ENCODE measurements at regions not wholly inside any gene's neighbourhood (a gene's known extent, or its start where the extent isn't known, plus 50 kb on each side); places are given as distances from the start of the nearest gene placed in this dataset.

DNA sequence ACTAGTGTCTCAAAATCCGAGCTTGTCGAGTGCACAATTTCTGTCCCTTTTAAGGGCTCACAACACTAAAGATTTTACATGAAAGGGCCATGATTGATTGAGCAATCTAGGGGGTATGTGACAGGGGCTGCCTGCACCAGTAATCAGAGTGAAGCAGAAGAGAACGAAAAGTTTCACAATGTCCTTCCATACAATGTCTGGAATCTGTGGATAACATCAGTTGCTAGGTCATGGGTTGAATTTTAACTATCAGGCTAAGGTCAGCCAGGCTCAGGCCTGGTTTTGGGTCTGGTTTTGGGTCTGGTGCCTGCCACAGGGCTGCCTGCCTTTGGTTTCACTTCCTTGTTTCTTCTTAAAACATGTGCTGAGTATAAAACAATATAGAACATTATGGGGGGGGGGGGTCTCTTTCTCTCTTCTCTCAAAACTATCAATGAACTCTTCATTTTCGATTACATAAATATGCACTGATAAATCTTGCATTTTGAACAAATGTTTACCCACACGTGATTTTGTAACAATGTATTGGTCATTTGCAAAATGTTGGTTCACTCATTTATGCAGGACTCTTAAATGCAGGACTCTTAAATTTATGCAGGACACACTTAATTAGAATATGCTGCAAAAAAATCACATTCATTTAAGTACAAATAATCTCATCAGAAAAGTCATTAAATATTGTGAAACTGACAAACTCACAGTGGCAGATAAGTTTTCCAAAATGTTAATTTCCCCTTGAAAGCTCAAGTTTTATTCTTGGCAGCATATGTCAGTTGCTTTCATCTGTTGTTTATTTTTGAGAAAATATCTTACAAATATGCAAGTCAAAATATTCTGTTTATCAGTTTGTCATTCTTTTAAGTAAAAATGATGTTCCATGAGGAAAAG lies 290.5 kb upstream of the KYNU start:
- TF ChIP-seq, protein P1, sequence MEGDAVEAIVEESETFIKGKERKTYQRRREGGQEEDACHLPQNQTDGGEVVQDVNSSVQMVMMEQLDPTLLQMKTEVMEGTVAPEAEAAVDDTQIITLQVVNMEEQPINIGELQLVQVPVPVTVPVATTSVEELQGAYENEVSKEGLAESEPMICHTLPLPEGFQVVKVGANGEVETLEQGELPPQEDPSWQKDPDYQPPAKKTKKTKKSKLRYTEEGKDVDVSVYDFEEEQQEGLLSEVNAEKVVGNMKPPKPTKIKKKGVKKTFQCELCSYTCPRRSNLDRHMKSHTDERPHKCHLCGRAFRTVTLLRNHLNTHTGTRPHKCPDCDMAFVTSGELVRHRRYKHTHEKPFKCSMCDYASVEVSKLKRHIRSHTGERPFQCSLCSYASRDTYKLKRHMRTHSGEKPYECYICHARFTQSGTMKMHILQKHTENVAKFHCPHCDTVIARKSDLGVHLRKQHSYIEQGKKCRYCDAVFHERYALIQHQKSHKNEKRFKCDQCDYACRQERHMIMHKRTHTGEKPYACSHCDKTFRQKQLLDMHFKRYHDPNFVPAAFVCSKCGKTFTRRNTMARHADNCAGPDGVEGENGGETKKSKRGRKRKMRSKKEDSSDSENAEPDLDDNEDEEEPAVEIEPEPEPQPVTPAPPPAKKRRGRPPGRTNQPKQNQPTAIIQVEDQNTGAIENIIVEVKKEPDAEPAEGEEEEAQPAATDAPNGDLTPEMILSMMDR (IDR thresholded peaks at IDR 0.05; ENCODE audit: low read depth, low read length, missing control alignments), result no peak
- no peak for DNase-seq (ENCODE audit: low read depth)
- H3K4me3 ChIP-seq (ENCODE audit: low read depth, low read length), result no peak overlapping the region

DNA sequence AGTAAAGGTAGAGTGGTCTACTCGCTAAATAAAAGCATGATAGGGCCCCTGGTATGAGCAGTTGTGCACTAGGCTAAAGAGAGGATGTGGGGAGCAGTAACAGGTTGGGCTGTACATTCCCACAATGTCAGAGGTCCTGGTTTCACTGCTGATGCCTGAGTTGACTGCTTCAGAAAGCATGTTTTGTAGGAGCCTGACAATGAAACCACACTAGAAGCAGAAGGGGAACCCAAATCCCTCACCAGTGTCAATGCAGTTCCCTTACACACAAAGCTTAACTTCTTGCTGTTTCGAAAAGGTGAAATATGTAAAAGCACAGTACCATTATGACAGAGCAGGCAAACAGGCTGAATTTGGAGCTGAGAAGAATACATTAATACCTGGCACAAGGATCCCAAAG lies 291.7 kb upstream of the KYNU start:
- no peak overlapping the region for H3K4me3 ChIP-seq (ENCODE audit: low read depth, low read length)
- peak; percentile 50 for DNase-seq (ENCODE audit: low read depth)
- TF ChIP-seq, protein P1 (IDR thresholded peaks at IDR 0.05; ENCODE audit: low read depth, low read length, missing control alignments), result no peak

DNA sequence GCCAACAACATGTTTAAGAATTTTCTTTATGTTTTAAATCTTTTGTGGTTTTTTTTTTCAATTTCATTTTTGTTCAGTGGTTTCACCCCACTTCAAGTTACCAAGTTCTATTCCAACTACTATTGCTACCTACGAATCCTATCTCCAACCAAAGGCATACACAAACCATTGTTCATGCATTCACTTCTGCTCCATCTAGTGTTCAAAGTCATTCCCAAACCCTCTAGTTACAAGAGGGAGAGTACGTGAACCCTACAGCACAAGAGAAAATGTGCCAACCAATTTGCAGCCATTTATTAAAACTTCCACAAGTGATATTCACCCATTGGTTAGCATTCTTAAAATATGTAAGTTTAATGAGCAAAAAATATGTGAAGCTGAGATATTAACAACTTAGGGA lies 295.1 kb upstream of the KYNU start:
- DNase-seq (ENCODE audit: low read depth), result no peak
- TF ChIP-seq, protein P1 (IDR thresholded peaks at IDR 0.05; ENCODE audit: low read depth, low read length, missing control alignments), result no peak
- H3K4me3 ChIP-seq (ENCODE audit: low read depth, low read length), result no peak overlapping the region

DNA sequence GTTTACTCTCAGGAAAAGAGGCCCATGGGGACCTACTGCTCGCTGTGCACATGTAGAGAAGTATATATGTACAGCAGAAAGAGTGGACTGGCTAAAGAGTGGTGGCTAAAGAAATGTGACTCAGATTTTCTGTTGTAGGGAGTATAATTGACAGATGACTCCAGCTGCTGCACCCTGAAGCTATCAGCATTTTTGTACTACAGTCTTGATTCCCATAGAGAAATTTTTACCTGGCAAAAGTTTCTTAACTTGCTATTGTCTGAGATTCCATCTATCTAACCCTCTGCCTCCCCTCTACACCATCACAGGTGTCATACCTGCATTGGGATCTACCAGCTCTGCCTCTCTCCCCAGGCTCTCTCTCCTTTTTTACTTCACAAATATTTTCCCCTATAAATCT lies 296.0 kb upstream of the KYNU start:
- TF ChIP-seq, protein P1 (IDR thresholded peaks at IDR 0.05; ENCODE audit: low read depth, low read length, missing control alignments), result no peak
- H3K4me3 ChIP-seq (ENCODE audit: low read depth, low read length), result no peak overlapping the region
- DNase-seq (ENCODE audit: low read depth), result no peak

DNA sequence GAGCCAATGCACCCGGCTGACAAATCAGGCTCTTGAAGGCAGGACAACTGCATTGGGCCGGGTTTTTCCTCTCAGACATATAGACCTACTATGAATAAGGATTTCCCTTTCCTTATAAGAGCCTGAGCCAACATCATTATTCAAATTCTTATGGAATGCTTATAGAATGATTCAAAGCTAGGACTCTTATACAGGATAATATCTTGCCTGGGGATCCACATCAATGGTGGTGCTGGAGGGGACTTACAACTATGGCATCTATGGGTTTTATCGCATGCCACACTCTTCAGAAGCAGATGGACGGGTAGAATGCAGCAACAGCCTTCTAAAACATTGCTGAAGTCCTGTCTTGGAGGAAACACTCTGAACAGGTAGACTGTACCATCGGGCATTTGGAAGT lies 296.8 kb upstream of the KYNU start:
- no peak for DNase-seq (ENCODE audit: low read depth)
- no peak overlapping the region for H3K4me3 ChIP-seq (ENCODE audit: low read depth, low read length)
- TF ChIP-seq, protein P1 (IDR thresholded peaks at IDR 0.05; ENCODE audit: low read depth, low read length, missing control alignments), result no peak

DNA sequence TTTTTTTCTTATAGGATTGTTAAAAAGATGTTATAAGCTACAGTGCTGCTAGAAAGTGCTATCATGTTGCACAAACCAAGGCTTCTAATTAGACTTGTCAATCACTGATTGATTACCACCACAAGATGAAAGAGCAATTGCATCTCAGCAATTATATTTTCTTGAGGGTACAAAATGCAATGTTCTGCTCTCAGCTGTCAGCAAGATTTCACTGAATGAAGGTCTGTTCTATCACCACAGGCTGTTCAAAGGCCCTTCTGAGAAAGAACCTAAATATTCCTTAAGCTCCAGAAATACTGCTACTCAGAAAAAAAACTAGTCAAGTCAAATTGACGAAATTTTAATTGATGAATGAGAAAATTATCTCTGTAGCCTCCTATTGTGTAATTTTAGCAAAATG lies 301.9 kb upstream of the KYNU start:
- DNase-seq (ENCODE audit: low read depth), result no peak
- TF ChIP-seq, protein P1 (IDR thresholded peaks at IDR 0.05; ENCODE audit: low read depth, low read length, missing control alignments), result no peak
- H3K4me3 ChIP-seq (ENCODE audit: low read depth, low read length), result no peak overlapping the region

DNA sequence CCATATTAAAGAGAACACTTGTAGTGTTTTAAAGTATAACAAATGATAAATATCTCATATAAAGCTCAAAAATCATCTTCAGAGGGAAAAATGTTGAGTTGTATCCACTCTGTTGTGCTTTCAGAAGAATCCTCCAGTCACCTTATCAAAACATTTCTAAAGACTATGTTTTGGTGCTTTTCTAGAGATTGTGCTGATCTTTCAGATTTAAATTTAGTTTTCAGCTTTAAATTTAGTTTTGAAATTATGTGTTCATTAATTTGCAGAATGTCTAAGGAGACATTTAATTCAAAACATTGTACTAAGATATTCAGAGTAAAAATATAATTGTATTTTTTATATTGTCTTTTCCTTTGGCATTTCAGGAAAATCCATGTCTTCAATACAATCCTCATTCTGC lies 303.1 kb upstream of the KYNU start:
- TF ChIP-seq, protein P1 (IDR thresholded peaks at IDR 0.05; ENCODE audit: low read depth, low read length, missing control alignments), result no peak
- no peak overlapping the region for H3K4me3 ChIP-seq (ENCODE audit: low read depth, low read length)
- no peak for DNase-seq (ENCODE audit: low read depth)

Data from GM12864 (cell line).